NCI-H1092 treated with DMSO at 0.1 percent for 48 hours (cell line): ENCODE measurements at regions not wholly inside any gene's neighbourhood (a gene's known extent, or its start where the extent isn't known, plus 50 kb on each side); places are given as distances from the start of the nearest gene placed in this dataset.

Experiments used
- DNase-seq: peaks from one replicate; lab custom pipeline; 2025; lab: John Stamatoyannopoulos, UW

DNA sequence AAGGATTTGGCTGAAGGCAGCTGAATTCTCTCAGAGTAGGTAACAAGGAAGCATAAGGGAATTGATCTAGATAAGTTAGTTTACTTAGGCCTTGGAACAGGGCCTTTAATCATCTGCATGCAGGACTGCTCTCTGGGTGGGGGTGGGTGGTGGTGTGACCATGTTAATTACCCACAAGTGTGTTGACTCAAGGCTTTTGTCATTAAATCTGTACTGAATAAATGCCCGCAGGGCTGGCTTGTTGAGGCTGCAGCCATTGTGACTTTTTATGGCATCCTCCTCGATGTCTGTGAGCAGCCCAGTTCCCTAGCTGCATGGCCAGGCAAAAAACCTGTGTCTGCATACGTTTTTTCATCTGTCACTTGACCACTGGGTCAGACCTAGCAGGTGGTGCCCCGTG lies 63.5 kb upstream of the ASCC3 start:
- DNase-seq = no peak

DNA sequence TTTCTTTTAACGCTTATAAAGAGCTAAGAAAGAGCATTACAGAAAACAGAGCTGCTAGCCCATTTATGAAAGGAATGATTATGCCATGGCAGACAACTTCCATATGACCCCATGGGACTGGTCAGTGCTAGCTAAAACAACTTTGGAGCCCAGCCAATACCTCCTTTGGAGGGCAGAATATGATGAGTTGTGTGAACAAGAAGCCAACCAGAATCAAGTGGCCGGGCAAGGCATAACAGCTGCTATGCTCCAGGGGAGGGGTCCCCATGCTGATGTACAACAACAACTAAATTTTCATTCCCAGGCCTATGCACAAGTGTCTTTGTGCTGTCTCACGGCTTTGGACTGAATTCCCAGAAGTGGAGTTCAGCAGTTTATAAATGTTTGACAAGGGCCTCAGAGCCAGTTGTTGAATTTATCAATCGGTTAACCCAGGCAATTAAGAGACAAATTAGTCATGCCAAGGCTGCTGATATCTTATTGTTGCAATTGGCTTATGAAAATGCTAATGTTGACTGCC lies 65.0 kb upstream of the ASCC3 start:
- DNase-seq = no peak

DNA sequence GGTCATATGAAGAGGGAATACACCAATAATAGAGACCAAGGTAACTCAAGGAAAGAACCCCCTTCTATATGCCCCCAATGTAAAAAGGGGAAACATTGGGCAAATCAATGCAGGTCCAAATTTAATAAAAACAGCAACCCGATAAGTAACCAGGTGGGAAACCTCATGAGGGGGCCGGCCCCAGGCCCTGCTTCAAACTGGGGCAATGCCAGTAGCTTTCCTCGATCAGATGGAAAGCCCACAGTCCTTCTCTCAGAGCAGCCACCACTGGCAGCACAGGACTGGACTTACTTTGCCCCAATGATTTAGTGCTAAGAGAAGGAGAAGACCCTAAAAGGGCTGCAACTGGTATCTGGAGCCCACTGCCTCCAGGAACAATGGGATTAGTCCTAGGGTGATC lies 65.6 kb upstream of the ASCC3 start:
- DNase-seq = no peak

DNA sequence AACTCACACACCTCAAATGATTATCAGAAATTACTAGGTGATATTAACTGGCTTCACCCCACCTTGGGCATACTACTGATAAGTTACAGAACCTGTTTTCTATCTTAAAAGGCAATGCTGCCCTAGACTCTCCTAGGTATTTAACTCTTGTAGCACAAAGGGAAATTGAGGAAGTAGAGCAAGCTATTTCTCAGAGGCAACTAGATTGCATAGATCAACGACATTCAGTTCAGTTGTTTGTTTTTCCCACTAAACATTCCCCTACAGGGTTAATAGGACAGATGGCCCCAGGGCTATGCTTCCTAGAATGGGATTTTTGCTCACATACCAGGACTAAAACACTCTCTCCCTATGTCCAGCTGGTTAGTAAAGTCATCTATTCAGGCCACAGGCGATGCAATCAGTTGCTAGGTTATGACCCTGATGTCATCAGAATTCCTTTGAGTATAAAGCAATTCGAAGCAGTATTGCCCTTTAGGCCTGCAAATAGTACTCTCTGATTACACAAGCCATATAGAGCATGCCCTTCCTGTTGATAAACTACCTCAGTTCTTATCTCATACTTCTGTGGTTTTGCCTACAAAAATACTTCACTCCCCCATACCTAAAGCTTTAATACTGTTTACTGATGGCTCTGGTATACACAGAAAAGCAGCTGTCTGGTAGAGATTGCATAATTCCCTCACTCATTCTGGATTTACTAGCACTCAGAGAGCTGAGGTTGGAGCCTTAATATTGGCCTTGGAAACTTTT lies 67.4 kb upstream of the ASCC3 start:
- DNase-seq = no peak

DNA sequence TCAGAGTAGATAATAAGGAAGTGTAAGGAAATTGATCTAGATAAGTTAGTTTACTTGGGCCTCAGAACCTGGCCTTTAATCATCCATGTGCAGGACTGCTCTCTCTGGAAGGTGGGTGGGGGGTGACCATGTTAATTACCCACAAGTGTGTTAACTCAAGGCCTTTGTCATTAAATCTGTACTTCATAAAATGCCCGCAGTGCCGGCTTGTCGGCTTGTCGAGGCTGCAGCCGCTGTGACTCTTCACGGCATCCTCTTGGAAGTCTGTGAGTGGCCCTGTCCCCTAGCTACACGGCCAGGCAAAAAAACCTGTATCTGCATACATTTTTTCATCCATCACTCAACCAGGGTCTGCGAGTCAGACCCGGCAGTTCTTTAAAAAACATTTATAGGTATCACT lies 70.9 kb upstream of the ASCC3 start:
- DNase-seq = no peak

DNA sequence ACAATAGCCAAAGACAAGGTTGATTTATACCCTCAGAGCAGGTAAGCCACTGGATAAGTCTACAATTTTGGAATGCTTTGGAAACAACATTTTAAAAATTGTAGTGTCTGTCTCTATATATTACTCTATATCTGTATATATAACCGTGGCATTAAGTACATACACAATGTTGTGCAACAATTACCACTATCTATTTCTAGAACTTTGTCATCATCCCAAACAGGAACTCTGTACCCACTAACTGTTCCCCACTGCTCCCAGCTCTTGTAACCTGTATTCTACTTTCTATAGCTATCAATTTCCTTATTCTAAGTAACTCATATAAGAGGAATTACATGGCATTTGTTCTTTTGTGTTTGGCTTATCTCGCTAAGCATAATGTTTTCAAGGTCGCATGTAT lies 78.2 kb upstream of the ASCC3 start:
- no peak for DNase-seq

DNA sequence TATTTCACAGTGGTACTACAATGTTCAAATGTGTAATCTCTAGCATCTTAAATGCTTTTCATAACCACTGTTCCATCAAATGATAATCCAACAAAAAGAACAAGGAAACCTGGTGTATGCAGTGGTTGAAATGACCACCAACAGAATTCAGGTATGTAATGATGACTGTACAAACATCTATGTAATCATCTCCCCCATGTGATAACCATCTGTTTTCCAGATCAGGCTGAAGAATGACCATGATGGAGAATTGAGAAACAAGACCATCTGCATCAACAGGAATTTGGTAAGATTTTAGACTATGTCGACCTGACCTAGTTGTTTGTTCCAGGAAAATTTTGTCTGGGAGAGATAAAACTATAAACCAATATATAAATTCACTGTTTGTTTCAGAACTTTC lies 81.3 kb upstream of the ASCC3 start:
- DNase-seq = no peak

DNA sequence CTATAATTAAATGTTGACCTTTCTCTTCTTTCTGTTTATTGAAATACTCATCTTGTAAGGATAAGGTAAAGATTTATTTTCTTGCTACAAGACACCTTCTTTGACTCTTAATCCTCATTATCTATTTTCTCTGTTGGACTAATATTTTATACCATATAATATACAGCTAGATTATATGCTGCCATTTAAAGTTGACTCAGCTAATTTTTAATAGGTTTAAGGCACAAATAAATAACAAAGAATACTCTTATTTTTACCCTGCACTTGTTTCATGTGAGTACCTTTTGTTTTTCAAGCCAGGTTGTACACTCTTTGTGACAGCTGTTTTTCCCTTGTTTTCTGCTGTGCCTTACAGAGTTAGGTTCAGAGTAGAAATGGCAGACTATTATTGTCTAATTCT lies 83.9 kb upstream of the ASCC3 start:
- DNase-seq = no peak

DNA sequence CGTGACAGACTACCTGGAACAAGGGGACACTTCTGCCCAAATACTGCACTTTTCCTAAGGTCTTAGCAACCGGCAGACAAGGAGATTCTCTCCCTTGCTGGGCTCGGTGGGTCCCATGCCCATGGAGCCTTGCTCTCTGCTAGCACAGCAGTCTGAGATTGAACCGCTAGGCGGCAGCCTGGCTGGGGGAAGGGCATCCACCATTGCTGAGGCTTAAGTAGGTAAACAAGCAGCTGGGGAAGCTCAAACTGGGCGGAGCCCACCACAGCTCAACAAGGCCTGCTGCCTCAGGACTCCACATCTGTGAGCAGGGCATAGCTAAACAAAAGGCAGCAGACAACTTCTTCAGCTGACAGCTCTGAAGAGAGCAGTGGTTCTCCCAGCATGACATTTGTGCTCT lies 87.8 kb upstream of the ASCC3 start:
- DNase-seq = no peak

DNA sequence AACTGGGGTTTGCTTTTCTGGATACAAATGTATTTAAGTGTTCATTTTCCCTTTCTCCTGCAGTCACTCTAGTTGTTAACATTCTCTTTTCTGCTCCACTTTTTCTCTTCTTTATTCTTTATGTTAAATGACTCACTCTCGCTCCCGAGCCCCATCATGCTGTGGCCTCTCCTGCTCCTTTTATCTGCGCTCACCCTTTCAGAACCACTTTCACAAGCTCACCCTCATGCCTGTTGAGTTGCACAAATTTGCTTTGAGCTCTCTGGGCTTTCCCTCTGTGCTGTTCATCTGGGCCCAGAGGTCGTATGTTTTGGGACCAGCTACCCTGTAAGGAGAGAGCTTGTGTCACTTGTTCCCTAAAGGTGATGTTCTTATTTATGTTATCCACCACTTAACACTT lies 98.1 kb upstream of the ASCC3 start:
- no peak for DNase-seq

DNA sequence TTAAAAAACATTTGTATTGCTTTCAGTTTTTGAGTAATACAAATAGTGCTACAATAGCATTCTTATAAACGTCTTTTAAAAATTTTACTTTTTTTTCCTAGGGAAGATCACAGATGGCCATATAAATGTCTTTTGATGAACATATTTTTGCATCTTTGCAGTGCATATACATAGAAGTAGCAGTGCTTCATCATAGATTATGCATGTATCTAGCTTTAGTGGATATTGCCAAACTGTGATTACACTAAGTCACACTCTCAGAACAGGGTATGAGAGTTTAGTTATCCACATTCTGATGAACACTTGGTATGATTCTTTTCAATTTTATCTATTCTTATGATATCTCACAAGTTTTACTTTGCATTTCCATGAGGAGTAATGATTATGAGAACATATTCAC lies 99.8 kb upstream of the ASCC3 start:
- DNase-seq = no peak

DNA sequence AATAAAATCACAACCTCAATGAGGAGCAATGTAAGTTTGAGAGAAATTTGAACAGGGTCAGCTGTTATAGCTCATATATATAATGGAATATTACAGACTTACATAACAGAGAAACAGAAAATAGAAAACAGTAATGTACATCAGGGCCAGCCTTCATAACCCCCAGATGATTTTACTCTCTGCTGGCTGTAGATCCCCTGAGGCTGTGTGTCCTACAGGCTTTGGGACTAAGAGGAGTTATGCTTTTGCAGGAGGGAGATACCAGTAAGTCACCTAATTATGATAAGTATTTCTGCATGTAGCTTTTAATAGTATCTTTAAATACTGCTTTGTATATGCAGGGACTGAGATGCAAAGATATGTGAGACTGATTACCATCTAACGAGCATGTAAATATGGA lies 105.8 kb upstream of the ASCC3 start:
- DNase-seq = no peak

DNA sequence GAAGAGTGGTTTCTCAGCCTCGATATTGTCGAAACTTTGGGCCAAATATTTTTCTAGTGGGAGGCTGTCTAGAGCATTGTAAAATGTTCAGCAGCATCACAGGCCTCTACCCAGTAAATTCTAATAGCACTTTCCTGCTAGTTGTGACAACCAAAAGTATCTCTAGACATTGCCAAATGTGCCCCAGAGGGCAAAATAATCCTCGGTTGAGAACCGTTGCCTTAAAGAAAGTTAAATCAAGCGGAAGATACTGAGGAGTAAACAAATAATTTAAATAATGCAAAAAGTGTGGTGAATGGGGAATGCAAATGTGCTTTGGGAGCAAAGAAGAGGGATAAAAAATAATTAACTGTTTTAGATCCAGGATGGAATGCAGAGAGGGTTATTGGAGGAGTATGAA lies 106.4 kb upstream of the ASCC3 start:
- no peak for DNase-seq

DNA sequence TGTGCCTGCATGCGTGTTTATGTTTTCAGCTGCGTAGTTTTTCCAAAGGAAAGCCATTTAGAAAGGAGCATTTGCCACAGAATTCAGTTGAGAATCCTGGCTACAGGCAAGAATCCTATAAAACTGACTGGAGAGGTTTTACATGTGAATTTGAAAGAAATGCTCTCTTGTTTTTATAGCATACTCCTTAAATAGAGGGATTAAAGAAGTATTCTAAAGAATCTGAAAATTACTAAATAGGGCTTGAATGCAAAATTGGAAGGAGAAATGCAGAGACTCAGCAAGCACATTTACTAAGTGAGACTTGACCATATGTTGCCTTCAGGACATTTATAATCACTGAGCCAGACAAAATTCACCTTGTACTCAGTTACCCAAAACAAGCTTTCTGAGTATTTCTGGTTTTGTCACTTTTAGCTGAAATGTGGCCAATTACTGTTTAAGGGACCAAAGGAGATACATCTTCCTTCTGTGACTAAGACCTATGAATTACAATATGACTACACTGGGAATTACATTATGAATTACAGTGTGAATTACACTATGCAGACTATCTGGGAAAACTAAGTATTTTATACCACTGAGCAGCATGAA lies 107.4 kb upstream of the ASCC3 start:
- no peak for DNase-seq

DNA sequence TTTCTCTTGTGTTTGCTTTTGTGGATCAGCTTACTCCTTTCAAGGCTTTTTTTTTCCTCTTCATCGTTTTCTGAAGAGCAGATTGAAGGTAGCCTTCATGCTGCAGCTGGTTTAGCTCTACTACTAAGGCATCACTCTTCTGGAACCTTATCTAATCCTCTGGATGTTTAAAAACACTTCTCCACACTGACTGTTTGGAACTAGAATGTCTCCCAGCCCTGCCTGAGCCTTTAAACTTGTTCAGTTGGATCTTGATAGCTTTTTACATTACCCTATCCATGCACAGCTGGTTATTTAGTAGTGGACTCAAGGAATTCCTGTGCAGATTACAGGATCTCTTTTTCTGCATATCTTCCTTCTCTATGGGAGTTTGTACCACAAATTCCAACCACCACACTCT lies 108.9 kb upstream of the ASCC3 start:
- no peak for DNase-seq

DNA sequence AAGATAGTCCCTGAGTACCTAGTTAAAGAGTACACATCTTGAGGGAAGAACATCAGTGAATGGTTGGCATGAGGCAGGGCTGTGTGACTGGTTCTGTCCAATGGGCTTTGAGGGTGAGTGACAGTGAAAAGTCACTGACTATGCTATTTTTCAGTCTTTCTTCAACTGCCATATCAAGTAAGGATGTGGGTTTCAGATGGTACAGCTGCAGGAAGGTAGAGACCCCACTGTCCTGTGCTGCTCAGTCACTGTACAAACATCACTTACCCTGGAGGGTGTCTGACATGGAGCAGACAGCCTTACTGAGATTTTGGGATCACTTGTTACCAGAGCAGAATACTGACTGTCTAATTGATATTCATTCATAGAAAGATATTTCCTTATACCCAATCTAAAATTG lies 115.3 kb upstream of the ASCC3 start:
- DNase-seq = no peak

DNA sequence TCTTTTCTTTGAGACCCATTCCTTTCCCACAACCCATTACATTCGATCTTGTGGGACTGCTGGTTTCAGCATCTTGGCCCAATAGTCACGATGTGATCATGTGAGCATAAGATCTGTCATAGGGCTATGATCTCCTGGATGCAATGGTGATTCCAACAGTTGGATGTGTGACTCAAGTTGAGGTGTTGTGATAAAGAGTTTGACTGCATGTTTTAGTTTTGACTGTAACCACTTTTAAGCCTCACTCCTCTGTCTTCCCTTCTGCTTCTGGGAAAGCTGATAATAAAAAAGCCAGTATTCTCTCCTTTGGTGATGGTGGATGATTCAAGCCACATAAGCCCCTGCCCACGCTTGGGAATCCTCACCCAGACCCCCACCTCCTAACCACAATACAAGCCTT lies 117.0 kb upstream of the ASCC3 start:
- no peak for DNase-seq

DNA sequence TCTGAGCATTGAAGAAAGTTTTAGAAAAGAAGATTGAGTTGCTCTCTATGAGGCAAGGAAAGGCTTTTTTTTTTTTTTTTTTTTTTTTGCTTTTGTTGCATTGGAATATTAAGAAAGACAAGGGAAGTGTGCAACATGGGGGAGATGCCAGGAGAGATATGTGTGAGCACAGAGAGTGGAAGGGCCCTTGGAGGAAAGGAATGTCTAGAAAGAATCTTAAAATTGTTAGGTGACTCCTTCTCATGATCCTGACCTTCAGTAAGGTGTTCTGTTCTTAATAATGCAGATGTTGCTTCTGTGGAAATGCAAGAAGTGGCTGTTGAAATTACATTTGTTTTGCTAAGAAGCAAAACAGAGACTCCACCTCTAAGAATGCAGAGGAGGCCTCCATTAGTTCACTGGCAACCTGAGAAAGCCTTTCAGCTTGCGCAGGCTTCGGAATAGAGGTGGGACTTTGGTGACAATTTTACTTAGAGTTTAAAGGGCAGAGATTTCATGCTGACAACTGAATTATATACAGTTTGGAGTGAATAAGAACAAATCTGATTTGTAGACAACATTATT lies 118.0 kb upstream of the ASCC3 start:
- DNase-seq = no peak

DNA sequence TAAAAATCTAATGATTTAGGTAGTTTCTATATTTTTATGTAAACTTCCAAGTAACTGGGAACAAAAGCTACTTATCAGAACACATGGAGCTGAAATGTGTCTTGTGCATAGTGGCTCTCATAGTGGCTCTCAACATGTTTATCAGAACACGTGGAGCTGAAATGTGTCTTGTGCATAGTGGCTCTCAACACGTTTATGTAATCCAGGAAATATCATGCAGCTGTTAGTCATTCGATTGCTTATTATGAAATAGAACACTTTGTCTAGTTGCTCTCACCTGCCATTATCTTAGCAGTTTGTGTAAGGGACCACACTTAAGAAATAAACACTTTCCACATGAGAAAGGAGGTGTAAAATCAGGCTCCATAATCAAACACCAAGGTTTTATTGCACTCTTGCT lies 119.2 kb upstream of the ASCC3 start:
- DNase-seq = no peak

DNA sequence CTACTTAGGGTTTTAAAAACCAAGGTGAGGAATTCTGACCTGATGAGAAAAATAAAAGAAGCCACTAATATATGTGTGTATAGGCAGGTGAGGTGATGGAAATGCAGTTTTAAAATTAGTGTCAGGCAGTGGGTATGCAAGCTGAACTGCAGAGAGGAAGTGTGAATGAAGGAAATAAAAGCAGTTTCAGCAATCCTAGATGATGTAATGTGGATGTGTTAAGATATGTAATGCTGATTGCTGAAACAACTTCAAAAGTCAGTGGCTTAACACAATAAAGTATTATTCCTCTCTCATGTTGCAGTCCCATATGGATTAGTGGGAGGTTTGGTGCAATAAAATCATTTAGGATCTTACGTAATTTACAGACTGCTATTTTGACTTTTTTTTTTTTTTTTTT lies 119.9 kb upstream of the ASCC3 start:
- DNase-seq = no peak

DNA sequence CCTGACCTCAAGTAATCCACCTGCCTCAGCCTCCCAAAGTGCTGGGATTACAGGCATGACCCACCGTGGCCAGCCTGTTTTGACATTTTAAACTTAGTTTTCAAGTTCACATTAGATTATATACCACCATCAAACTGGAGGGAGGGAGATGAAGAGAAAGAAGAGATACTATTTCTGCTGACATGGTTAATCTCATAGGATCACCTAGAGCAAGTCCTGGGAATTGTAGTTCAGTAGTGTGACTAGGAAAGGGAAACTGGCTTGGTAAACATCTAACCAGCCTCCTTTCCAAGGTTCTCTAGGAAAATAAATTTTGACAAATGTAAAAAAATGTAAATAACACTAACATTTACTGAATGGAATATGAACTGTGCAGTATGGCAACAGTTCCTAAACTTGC lies 120.5 kb upstream of the ASCC3 start:
- no peak for DNase-seq

DNA sequence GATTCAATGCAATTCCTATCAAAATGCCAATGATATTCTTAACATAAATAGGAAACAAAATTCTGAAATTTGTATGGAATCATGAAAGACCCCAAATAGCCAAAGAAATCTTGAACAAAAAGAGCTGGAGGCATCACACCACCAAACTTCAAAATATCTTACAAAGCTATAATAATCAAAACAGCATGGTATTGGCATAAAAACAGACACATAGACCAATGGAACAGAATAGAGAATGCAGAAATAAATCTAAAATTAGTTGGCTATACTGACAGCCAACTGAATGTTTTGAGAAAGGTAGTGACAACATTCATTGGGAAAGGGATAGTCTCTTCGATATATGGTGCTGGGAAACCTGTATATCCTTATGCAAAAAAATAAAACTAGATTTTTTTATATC lies 121.9 kb upstream of the ASCC3 start:
- DNase-seq = no peak

DNA sequence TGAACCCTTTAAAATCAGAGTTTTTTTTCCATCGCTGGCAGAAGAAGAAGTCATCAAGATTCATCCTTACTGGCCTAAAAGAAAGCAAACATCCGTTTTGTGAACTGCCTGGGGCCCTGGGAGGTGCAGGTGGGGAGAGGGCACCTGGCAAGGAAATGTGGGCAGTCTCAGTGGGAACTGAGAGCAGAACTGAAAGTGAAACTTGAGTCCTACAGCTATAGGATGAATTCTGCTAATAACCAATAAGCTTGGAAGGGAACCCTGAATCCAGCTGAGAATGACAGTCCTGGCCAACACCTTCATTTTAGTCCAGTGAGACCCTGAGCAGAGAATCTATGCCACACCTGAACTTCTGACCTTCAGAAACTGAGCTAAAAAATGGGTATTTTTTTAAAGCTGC lies 130.1 kb upstream of the ASCC3 start:
- no peak for DNase-seq
